IPS-18a (cell line): ENCODE measurements at regions not wholly inside any gene's neighbourhood (a gene's known extent, or its start where the extent isn't known, plus 50 kb on each side); places are given as distances from the start of the nearest gene placed in this dataset.

Experiments
- H3K27ac ChIP-seq: one replicate; pipeline ENCODE4 v1.5.1; 2013; ENCODE audit warnings: low read length
- H3K27me3 ChIP-seq: one replicate; pipeline ENCODE4 v1.6.1; 2013; ENCODE audit warnings: mild to moderate bottlenecking, low read length; ENCODE audit not compliant: control insufficient read depth, insufficient read depth
- H3K36me3 ChIP-seq: one replicate; pipeline ENCODE4 v1.6.1; 2013; ENCODE audit warnings: low read depth, low read length; ENCODE audit not compliant: control insufficient read depth
- H3K4me1 ChIP-seq: one replicate; pipeline ENCODE4 v1.6.1; 2013; ENCODE audit warnings: low read depth, low read length; ENCODE audit not compliant: control insufficient read depth
- H3K4me3 ChIP-seq: one replicate; pipeline ENCODE4 v1.5.1; 2013; ENCODE audit warnings: low read length
- H3K9ac ChIP-seq: one replicate; pipeline ENCODE4 v1.6.1; 2013; ENCODE audit warnings: mild to moderate bottlenecking, low read length, moderate library complexity
- H3K9me3 ChIP-seq: one replicate; pipeline ENCODE4 v1.6.1; 2013; ENCODE audit warnings: low read depth, low read length; ENCODE audit not compliant: control insufficient read depth

DNA sequence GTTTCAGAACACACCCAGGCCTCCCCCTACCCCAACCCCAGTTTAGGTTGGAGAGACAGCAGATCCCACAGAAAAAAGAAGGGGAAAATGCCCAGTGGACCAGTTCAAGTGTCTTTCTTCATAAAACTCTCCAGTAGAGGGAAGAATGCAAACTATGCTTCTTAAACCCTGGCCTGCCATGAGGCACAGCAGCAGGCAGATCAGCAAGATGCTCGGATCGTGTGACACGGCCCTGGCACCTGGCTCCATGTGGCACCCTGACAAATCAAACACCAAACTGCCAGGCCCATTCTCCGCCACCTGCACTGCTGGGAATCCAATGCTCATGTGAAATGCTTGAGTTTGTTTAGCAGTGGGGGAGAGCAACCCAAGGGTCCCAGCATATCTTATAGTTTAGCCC, 166.8 kb downstream of the SOX9 start:
- no peak overlapping the region for H3K4me3 ChIP-seq
- no peak overlapping the region for H3K9ac ChIP-seq
- no peaks in the 10 kb centered on the region for H3K27me3 ChIP-seq
- H3K9me3 ChIP-seq, result no peaks in the 10 kb centered on the region
- H3K27ac ChIP-seq, result no peak overlapping the region
- H3K4me1 ChIP-seq, result peaks cover 6% of the 10 kb centered on the region
- H3K36me3 ChIP-seq, result no peaks in the 10 kb centered on the region

DNA sequence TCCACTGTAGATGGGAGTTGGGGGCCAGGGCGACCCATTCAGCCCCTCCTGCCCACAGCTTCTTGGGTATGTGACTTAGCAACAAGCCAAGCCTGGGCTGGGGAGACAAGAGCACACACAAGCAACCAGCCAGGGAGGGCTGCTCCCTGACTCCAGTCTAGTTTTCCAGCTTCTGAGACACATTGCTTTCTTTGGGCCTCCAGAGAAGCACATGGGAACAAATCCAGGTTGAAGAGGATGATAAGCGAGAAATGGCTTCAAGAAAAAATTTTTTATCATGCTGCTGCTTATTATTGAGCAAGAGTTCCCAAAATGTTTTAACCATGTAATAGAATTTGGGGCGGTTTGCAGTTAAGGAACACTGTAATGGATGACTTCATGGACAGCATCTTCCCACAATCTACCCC, 173.7 kb downstream of the SOX9 start:
- Histone ChIP-seq H3K27me3 (no peaks in the 10 kb centered on the region), H3K9me3 (no peaks in the 10 kb centered on the region), H3K27ac (no peak overlapping the region), H3K36me3 (no peaks in the 10 kb centered on the region), H3K4me3 (no peak overlapping the region), H3K4me1 (peaks cover 6% of the 10 kb centered on the region), H3K9ac (no peak overlapping the region)

DNA sequence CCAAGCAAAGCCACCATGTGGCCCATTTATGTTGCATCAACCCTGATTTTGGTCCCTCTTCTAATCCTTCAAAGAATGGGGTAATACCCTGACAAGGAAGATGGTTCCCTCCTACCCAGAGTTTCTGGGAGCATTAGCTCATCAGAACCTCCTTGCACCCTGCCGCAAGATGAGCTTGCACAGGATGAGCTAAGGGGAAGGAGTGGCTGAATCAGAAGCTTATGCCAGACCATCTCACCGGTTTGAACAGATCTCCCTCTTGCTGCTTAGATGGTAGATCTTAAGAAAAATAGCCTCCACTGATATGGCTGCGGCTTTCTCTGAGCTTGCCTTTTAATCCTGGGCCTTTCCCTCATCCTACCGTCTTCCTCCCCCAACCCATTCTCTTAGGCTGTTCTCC, 175.1 kb downstream of the SOX9 start:
- H3K4me1 ChIP-seq, result no peaks in the 10 kb centered on the region
- H3K27ac ChIP-seq, result no peak overlapping the region

DNA sequence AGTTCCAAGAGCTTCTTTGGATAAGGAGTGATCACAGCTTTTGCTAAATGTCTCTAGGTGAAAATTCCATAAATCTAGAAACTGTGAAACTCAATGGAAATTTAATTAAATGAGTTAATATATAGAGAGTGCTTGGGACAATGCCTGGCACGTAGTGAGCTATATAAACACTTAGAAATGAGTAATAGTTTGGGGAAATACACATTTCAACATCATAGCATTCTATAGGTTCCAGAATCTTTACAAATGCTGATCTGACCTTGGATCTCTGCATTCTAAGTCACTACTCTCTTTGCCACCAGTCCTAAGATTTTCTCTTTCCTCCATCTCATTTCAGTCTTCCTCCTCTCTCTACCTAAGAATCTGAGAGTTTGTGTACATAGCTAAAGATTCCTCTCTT, 175.6 kb downstream of the SOX9 start:
- Histone ChIP-seq H3K4me3 (no peak overlapping the region), H3K4me1 (no peaks in the 10 kb centered on the region), H3K9me3 (no peaks in the 10 kb centered on the region), H3K9ac (no peak overlapping the region), H3K27me3 (no peaks in the 10 kb centered on the region), H3K36me3 (no peaks in the 10 kb centered on the region), H3K27ac (no peak overlapping the region)

More for the DNA sequence above, 175.1 kb downstream of the SOX9 start:
- no peaks in the 10 kb centered on the region for H3K9me3 ChIP-seq
- no peak overlapping the region for H3K4me3 ChIP-seq
- H3K9ac ChIP-seq, result no peak overlapping the region
- no peaks in the 10 kb centered on the region for H3K36me3 ChIP-seq
- no peaks in the 10 kb centered on the region for H3K27me3 ChIP-seq

DNA sequence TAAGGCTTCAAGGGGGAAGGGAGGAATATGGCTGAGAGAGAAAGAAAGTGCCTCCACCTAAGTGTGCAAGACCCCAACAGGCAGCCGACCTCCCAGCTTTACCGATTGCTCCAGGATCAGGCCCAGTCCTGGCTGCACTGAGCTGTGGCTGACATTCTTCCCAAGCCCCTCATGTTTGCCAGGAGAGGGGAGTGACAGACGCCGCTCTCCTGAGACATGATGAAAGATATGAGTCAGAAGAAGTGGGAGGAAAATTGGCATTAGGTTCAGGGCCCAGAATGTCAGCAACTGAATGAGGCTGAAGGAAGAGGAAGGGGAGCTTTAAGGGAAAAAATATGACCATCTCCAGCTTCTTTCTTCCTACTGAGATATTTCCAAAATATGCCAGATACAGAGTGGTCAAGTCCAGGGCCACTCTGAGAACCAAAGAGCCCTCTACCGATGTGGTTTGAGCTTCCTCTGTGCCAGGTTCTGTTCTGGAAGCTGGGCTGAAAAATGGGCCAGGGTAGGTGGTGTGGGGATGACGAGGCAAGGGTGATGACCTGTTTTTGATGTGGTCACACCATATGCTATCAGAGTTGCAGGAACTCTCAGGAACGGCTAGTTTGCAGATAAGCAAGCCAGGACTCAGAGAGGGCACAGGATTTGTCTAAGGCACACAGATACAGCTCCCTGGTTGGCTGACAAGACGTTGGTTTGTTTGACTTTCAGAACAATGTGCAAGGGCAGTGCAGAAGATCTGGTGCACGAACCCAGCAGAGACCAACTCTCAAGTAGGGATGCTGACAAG, 176.7 kb downstream of the SOX9 start:
- Histone ChIP-seq H3K9me3 (no peaks in the 10 kb centered on the region), H3K4me3 (no peak overlapping the region), H3K4me1 (no peaks in the 10 kb centered on the region), H3K9ac (no peak overlapping the region), H3K27me3 (no peaks in the 10 kb centered on the region), H3K27ac (no peak overlapping the region), H3K36me3 (no peaks in the 10 kb centered on the region)

DNA sequence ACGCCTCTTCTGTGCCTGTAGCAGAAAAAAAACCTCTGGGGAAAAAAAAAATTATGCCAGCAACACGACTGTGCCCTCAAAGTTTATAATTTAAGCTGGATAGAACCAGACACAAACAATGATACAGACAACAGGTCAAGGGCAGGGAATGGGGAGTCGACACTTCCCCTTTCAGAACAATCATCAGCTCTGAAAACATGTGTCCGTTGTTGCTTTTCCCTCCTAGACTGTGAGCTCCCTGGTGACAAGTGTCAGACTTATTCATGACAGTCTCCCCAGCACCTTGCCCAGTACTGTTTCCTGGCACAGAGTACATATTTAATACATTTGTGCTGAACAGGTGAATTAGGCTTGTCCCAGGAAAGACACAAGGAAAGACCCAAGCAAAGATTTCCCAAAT, 178.3 kb downstream of the SOX9 start:
- no peak overlapping the region for H3K4me3 ChIP-seq
- no peaks in the 10 kb centered on the region for H3K4me1 ChIP-seq
- H3K36me3 ChIP-seq, result no peaks in the 10 kb centered on the region
- no peaks in the 10 kb centered on the region for H3K27me3 ChIP-seq
- no peak overlapping the region for H3K9ac ChIP-seq
- no peak overlapping the region for H3K27ac ChIP-seq
- H3K9me3 ChIP-seq, result no peaks in the 10 kb centered on the region

DNA sequence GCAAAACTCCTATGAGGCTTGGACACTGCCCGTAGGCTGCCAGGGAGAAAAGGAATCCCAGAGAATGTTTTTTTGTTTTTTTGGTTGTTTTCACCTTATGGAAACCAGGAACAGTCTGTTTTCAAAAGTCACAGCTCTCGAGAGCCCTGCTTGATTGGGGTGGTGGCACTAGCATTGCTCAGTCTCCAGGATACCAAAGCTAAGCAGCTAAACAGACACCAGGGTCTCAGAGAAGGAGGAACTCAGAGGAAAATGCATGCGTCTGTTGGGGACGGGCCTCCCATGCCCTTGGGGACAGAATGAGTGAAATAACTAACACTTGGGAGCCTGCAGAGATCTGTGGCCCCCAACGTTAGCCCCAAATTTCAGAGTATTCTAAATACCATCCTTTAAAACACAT, 178.8 kb downstream of the SOX9 start:
- Histone ChIP-seq H3K27me3 (no peaks in the 10 kb centered on the region), H3K9ac (no peak overlapping the region)

DNA sequence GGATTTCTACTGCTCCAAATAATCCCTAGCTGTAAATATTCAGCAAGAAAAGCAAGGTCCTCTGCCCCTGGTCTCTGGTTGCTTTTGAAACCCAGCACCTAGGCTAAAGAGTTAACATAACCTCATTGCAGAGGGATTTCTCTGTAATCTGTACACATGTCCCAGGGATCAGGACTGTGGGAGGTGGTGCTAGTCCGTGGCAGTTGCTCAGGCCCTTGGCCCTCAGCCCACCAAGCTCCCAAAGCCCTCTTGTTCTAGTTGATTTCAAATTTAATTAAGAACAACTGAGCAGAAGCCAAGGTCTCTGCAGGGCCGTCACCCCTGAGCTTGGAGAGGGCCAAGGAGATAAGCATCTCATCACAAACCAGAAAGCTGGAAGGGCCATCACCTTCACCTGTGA, 181.1 kb downstream of the SOX9 start:
- no peak overlapping the region for H3K9ac ChIP-seq
- no peaks in the 10 kb centered on the region for H3K27me3 ChIP-seq
- H3K27ac ChIP-seq, result no peak overlapping the region
- no peak overlapping the region for H3K4me3 ChIP-seq
- no peaks in the 10 kb centered on the region for H3K9me3 ChIP-seq
- no peaks in the 10 kb centered on the region for H3K4me1 ChIP-seq
- H3K36me3 ChIP-seq, result no peaks in the 10 kb centered on the region

More for the DNA sequence above, 178.8 kb downstream of the SOX9 start:
- Histone ChIP-seq H3K27ac (no peak overlapping the region), H3K9me3 (no peaks in the 10 kb centered on the region), H3K36me3 (no peaks in the 10 kb centered on the region), H3K4me1 (no peaks in the 10 kb centered on the region), H3K4me3 (no peak overlapping the region)

DNA sequence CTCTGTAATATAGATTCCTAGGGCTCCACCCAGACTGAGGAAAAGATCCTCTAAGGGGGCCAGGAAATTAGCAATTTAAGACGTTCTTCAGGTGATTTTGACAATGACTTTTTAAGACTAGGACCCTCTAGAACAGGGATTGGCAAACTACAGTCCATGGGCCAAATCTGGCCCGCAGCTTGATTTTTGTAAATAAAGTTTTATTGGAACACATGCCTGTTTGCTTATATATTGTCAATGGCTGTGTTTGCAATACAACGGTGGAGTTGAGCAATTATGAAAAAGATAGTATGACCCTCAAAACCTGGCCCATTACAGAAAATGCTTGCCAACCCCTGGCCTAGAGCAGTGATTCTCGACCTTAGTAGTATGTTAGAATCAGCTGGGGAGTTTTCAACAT, 181.9 kb downstream of the SOX9 start:
- Histone ChIP-seq H3K9me3 (no peaks in the 10 kb centered on the region), H3K4me3 (no peak overlapping the region), H3K27me3 (no peaks in the 10 kb centered on the region), H3K27ac (no peak overlapping the region), H3K36me3 (no peaks in the 10 kb centered on the region), H3K9ac (no peak overlapping the region), H3K4me1 (no peaks in the 10 kb centered on the region)

DNA sequence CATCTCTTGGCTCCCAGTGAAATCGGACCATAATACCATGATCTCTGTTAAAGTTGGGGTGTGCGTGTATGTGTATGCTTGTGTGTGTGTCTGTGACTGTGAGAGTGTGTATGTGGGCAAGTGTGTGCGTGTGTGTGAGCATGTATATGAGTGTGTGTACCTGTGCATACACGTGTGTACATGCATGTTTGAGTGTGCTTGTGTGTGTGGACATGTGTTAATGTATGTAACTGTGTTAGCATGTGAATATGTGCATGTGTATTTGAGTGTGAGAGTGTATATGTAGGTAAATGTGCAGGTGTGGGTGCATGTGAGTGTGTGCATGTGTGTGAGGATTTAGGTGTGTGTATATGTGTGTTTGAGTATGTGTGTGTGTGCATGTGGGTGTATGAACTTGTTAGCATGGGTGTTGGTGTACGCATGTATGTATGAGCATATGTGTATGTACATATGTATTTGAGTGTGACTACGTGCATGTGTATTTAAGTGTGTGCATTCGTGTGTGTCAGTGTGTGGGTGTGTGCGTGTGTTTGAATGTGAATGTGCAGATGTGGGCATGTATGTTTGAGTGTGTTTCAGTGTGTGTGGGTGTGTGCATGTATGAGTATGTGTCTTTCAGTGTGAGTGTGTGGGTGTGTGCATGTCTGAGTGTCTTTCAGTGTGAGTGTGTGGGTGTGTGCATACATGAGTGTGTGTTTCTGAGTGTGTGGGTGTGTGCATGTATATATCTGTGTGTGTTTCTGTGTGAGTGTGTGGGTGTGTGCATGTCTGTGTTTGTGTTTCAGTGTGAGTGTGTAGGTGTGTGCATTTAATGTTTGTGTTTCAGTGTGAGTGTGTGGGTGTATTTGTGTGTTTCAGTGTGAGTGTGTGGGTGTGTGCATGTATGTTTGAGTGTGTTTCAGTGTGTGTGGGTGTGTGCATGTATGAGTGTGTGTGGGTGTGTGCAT, 183.2 kb downstream of the SOX9 start:
- Histone ChIP-seq H3K9ac (no peak overlapping the region), H3K27me3 (no peaks in the 10 kb centered on the region)

DNA sequence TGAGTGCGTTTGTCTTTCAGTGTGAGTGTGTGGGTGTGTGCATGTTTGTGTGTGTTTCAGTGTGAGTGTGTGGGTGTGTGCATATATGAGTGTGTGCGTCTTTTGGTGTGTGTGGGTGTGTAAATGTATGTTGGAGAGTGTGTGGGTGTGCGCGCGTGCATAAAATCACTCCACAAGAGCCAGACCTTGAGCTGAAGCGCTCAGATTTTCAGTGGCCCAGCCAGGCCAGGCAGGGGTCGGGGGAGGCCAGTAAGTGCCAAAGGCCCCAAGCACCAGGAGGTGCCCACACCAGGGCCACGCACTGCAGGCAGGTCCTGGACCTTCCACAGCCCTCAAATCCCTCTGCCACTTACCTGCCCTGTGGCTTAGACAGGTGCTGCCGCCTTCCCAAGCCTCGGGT, 184.0 kb downstream of the SOX9 start:
- Histone ChIP-seq H3K27ac (no peak overlapping the region), H3K4me1 (no peaks in the 10 kb centered on the region), H3K9me3 (no peaks in the 10 kb centered on the region), H3K27me3 (no peaks in the 10 kb centered on the region), H3K36me3 (no peaks in the 10 kb centered on the region), H3K4me3 (no peak overlapping the region), H3K9ac (no peak overlapping the region)

More for the DNA sequence above, 183.2 kb downstream of the SOX9 start:
- Histone ChIP-seq H3K9me3 (no peaks in the 10 kb centered on the region), H3K4me1 (no peaks in the 10 kb centered on the region), H3K4me3 (no peak overlapping the region), H3K36me3 (no peaks in the 10 kb centered on the region), H3K27ac (no peak overlapping the region)
